ENCODE measurements at regions not wholly inside any gene's neighbourhood (a gene's known extent, or its start where the extent isn't known, plus 50 kb on each side); places are given as distances from the start of the nearest gene placed in this dataset.

DNA sequence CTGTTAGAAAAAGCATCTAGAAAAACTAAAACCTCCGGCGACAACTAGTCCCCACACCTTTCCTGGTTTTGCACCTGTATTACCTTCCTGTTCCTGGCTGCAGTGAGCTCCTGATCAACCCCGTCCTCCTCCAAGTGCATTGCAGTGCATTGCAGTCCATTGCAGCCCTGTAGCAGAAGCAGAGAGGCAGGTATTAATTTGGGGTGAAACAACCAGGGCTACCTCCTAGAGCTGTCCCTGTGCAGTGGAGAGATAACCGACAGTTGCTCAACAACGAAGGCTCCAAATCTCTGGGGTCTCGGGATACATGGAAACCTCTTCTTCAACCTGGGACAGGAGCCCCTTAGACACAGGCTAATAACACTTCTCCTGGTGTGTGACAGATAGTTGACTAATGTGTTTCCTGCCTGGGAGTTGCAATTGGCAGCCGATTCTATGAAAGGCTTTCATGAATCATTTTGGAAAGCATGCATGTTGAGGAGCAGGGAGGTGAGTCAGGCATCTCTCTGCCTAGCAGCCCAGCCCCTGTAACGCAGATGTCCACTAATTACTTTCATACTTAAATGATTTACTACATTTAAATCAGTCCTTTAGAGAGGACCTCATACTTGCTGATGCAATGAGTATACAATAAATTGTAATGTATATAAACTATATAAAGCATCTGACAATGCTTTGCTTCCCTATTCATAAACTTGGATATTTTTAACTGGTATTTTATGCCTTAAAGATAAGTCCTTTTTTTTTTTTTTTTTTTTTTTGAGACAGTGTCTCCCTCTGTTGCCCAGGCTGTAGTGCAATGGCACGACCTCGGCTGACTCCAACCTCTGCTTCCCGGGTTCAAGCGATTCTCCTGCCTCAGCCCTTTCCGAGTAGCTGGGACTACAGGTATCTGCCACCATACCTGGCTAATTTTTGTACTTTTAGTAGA is 59.0 kb downstream of the PRR15 start:
- DNase-seq (ENCODE audit: low read depth in 1 of 2, low spot score in 2 of 2) (no peak), FAIRE-seq (no peak)
- Histone ChIP-seq H3K4me1 (replicated peaks in 1 of 4; ENCODE audit: control insufficient read depth in 3 of 4, insufficient read depth in 4 of 4, low read length in 3 of 4) (peaks cover 2 to 5% (median 4%) of the 10 kb centered on the region in 4 experiments; a peak in 4 of 7 replicates), H2BK12ac (ENCODE audit: low read depth, low read length) (no peak overlapping the region), H3K14ac (ENCODE audit: insufficient read length) (no peak overlapping the region), H2BK15ac (ENCODE audit: low read length) (no peak overlapping the region), H4K20me1 (replicated peaks in 1 of 2; ENCODE audit: control insufficient read depth in 1 of 2, insufficient read depth in 2 of 2, low read length in 2 of 2) (no peaks in the 10 kb centered on the region), H2AK5ac (ENCODE audit: low read depth, low read length) (no peak overlapping the region), H3K18ac (ENCODE audit: extremely low read depth, low read length) (no peak overlapping the region), H3K79me1 (ENCODE audit: low read depth, low read length) (no peaks in the 10 kb centered on the region), H2BK5ac (ENCODE audit: low read depth, low read length) (no peak overlapping the region), H3K23ac (ENCODE audit: insufficient read length) (no peak overlapping the region), H3K23me2 (ENCODE audit: low read depth, low read length) (no peaks in the 10 kb centered on the region), H3K9ac (replicated peaks in 1 of 4; ENCODE audit: extremely low read depth in 1 of 4, low read depth in 3 of 4, low read length in 3 of 4) (no peak overlapping the region), H3K56ac (replicated peaks; ENCODE audit: insufficient read length, low read depth, low read length) (no peak overlapping the region), H3K79me2 (ENCODE audit: control insufficient read depth in 1 of 2, insufficient read depth in 2 of 2, low read length in 2 of 2) (no peaks in the 10 kb centered on the region), H2BK20ac (ENCODE audit: low read length) (no peak overlapping the region), H3K4ac (replicated peaks; ENCODE audit: insufficient read length, low read depth, low read length) (no peak overlapping the region), H4K5ac (ENCODE audit: insufficient read length, low read depth, low read length) (no peak overlapping the region), H3K36me3 (ENCODE audit: control insufficient read depth in 2 of 4, insufficient read depth in 4 of 4, low read length in 3 of 4) (no peaks in the 10 kb centered on the region), H4K8ac (ENCODE audit: extremely low read depth, insufficient read depth, low read length) (no peak overlapping the region; the same call in 1 of the 2 replicates), H4K91ac (replicated peaks; ENCODE audit: insufficient read length, low read length) (no peak overlapping the region), H3K4me2 (ENCODE audit: insufficient read depth in 1 of 2, low read depth in 2 of 2, low read length in 2 of 2) (no peak overlapping the region), H2BK120ac (replicated peaks; ENCODE audit: low read depth, low read length) (no peak overlapping the region), H3K4me3 (ENCODE audit: extremely low read depth in 1 of 4, insufficient read depth in 2 of 4, low read depth in 3 of 4, low read length in 4 of 4) (no peak overlapping the region), H3K27me3 (replicated peaks in 1 of 4; ENCODE audit: control insufficient read depth in 3 of 4, extremely low read depth in 1 of 4, insufficient read depth in 3 of 4, low read length in 3 of 4) (no peaks in the 10 kb centered on the region), H3K27ac (ENCODE audit: low read depth, low read length) (no peak overlapping the region), H2AFZ (ENCODE audit: low read length) (no peak overlapping the region), H3K9me3 (ENCODE audit: insufficient read depth in 2 of 2, low read depth in 1 of 2, low read length in 1 of 2) (no peaks in the 10 kb centered on the region)
- ChIA-PET CTCF (ENCODE audit: partially characterized antibody) (interaction anchor here (0.6 to 5.7 kb wide), 3 partner anchors 13 to 399 kb away, joined by 3 to 32 read pairs (median 4); no protein-coding TSS in a partner anchor), POLR2A (ENCODE audit: partially characterized antibody) (no interaction called here)
- WGBS, 2 experiments (ENCODE audit: extremely low coverage in 1 of 2, insufficient coverage in 1 of 2, insufficient read length in 1 of 2, insufficient replicate concordance in 2 of 2, low coverage in 1 of 2, low lambda C conversion rate in 2 of 2, missing lambda C conversion rate in 1 of 2): 89% methylated on average over 13 of the region's 13 CpGs; no CpG with 5 or more reads in 1 of the 2 experiments
- TF ChIP-seq SP1 (IDR thresholded peaks at IDR 0.05; ENCODE audit: low read depth, low read length) (no peak), SAP30 (IDR thresholded peaks at IDR 0.05; ENCODE audit: insufficient read depth, insufficient replicate concordance, low read length) (no peak), CTBP2 (IDR thresholded peaks at IDR 0.05; ENCODE audit: borderline replicate concordance, insufficient read depth, insufficient read length, low read length) (no peak), JUND (IDR thresholded peaks at IDR 0.05; ENCODE audit: low read length) (no peak), EGR1 (IDR thresholded peaks at IDR 0.05; ENCODE audit: borderline replicate concordance, low read depth, low read length) (no peak), HDAC6 (IDR thresholded peaks at IDR 0.05; ENCODE audit: low read depth, low read length) (no peak), EZH2 (IDR thresholded peaks at IDR 0.05; ENCODE audit: low read depth, low read length, severe bottlenecking) (no peak), MAFK (IDR thresholded peaks at IDR 0.05; ENCODE audit: low read depth, low read length) (no peak), POLR2A (IDR thresholded peaks at IDR 0.05; ENCODE audit: control extremely low read depth in 1 of 2, low read depth in 2 of 2, low read length in 2 of 2) (no peak)
- TF ChIP-seq, protein P1, sequence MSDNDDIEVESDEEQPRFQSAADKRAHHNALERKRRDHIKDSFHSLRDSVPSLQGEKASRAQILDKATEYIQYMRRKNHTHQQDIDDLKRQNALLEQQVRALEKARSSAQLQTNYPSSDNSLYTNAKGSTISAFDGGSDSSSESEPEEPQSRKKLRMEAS (IDR thresholded peaks at IDR 0.05): no peak
